DMS 273 treated with DMSO at 0.1 percent for 48 hours (cell line): ENCODE measurements at regions not wholly inside any gene's neighbourhood (a gene's known extent, or its start where the extent isn't known, plus 50 kb on each side); places are given as distances from the start of the nearest gene placed in this dataset.
"Not testable (repeated sequence)": the region's sequence is repeated elsewhere in the genome, so short reads cannot be mapped to it uniquely, and the experiment has no call there.

ENCODE experiments used
- DNase-seq: peaks from one replicate; lab custom pipeline; 2025; lab: John Stamatoyannopoulos, UW

GRCh38 chr2:378364-378763, 90.5 kb upstream of the ALKAL2 start:
- no peak for DNase-seq

- no peak for DNase-seq
Measured at GRCh38 chr2:377414-377813, 89.5 kb upstream of the ALKAL2 start.

GRCh38 chr2:375956-376307, 88.0 kb upstream of the ALKAL2 start:
- DNase-seq: no peak

- no peak for DNase-seq
Measured at GRCh38 chr2:375270-375955, 87.5 kb upstream of the ALKAL2 start.

GRCh38 chr2:368386-368785, 80.5 kb upstream of the ALKAL2 start:
- DNase-seq: no peak

- DNase-seq: no peak
Measured at GRCh38 chr2:367246-367645, 79.4 kb upstream of the ALKAL2 start.

GRCh38 chr2:366706-367105, 78.8 kb upstream of the ALKAL2 start:
- DNase-seq: no peak

GRCh38 chr2:365367-366275, 77.7 kb upstream of the ALKAL2 start:
- DNase-seq: no peak

- DNase-seq: no peak
Measured at GRCh38 chr2:363824-364470, 76.1 kb upstream of the ALKAL2 start.

GRCh38 chr2:362924-363323, 75.0 kb upstream of the ALKAL2 start:
- no peak for DNase-seq

GRCh38 chr2:360124-360523, 72.2 kb upstream of the ALKAL2 start:
- no peak for DNase-seq

GRCh38 chr2:359047-359446, 71.2 kb upstream of the ALKAL2 start:
- DNase-seq: no peak

- no peak for DNase-seq
Measured at GRCh38 chr2:357811-358210, 69.9 kb upstream of the ALKAL2 start.

GRCh38 chr2:356304-356703, 68.4 kb upstream of the ALKAL2 start:
- not testable (repeated sequence) for DNase-seq

GRCh38 chr2:355773-356172, 67.9 kb upstream of the ALKAL2 start:
- no peak for DNase-seq

GRCh38 chr2:352696-353095, 64.8 kb upstream of the ALKAL2 start:
- no peak for DNase-seq

GRCh38 chr2:349390-349789, 61.5 kb upstream of the ALKAL2 start:
- DNase-seq: no peak

GRCh38 chr2:348361-348916, 60.5 kb upstream of the ALKAL2 start:
- no peak for DNase-seq

GRCh38 chr2:344811-345210, 56.9 kb upstream of the ALKAL2 start:
- DNase-seq: no peak

GRCh38 chr2:343355-343754, 55.5 kb upstream of the ALKAL2 start:
- DNase-seq: no peak

GRCh38 chr2:341912-342311, 54.0 kb upstream of the ALKAL2 start:
- no peak for DNase-seq

GRCh38 chr2:341017-341542, 53.2 kb upstream of the ALKAL2 start:
- no peak for DNase-seq
